Vagina (tissue), 2 donors: ENCODE measurements at regions not wholly inside any gene's neighbourhood (a gene's known extent, or its start where the extent isn't known, plus 50 kb on each side); places are given as distances from the start of the nearest gene placed in this dataset.

Experiments used
- POLR2A ChIP-seq, 2 donors: fragments of 450-650 bp; IDR thresholded peaks; one replicate each; pipeline ENCODE4 v1.6.1; 2017; ENCODE audit warnings: antibody characterized with exemption in 2 of 2, mild to moderate bottlenecking in 2 of 2, moderate library complexity in 2 of 2
- POLR2AphosphoS5 ChIP-seq, 2 donors: sonication (generic); formaldehyde crosslinking; IDR thresholded peaks; one replicate each; pipeline ENCODE4 v1.9.0; 2017; ENCODE audit warnings: antibody characterized with exemption in 2 of 2, mild to moderate bottlenecking in 2 of 2, low read depth in 1 of 2; ENCODE audit not compliant: insufficient read depth in 1 of 2

- no peak for TF ChIP-seq POLR2AphosphoS5 (IDR thresholded peaks at IDR 0.05; ENCODE audit: insufficient read depth in 1 of 2, low read depth in 1 of 2)
- no peak for TF ChIP-seq POLR2A (IDR thresholded peaks at IDR 0.05)
Measured at GRCh38 chr3:10721101-10721500, 94.9 kb upstream of the SLC6A11 start.
